H1 (cell line): ENCODE measurements at regions not wholly inside any gene's neighbourhood (a gene's known extent, or its start where the extent isn't known, plus 50 kb on each side); places are given as distances from the start of the nearest gene placed in this dataset.

Source experiments
- CTCF ChIA-PET: fragments of 300-600 bp; sonication (Branson Sonifier 250); formaldehyde crosslinking; loops from one replicate; lab custom pipeline; 2021; ENCODE audit not compliant: partially characterized antibody; lab: Charles Lee
- POLR2A ChIA-PET: fragments of 300-600 bp; sonication (Branson Sonifier 250); formaldehyde crosslinking; loops from one replicate; lab custom pipeline; 2021; ENCODE audit warnings: inconsistent platforms; ENCODE audit not compliant: partially characterized antibody; lab: Charles Lee
- DNase-seq, 2 experiments: peaks; one replicate each; pipeline versions ENCODE4 v3.0.0 to v3.0.0-alpha.2; 2010 to 2022; ENCODE audit warnings: low spot score in 2 of 2, low read depth in 1 of 2, mixed read lengths in 1 of 2
- FAIRE-seq: peaks from 2 replicates; lab custom pipeline; 2011; peaks lifted over from hg19 to GRCh38; lab: Jason Lieb, UNC
- H2AFZ ChIP-seq: 2 replicates; pipeline ENCODE4 v1.8.1; 2012; ENCODE audit warnings: low read length, inconsistent platforms
- H2AK5ac ChIP-seq: 2 replicates; pipeline ENCODE4 v1.6.1; 2013; ENCODE audit warnings: low read depth, low read length
- H2BK120ac ChIP-seq: replicated peaks from 2 replicates; pipeline ENCODE3; 2013; ENCODE audit warnings: low read depth, low read length, inconsistent platforms
- H2BK12ac ChIP-seq: 2 replicates; pipeline ENCODE4 v1.6.1; 2013; ENCODE audit warnings: low read depth, low read length
- H2BK15ac ChIP-seq: 2 replicates; pipeline ENCODE4 v1.6.1; 2013; ENCODE audit warnings: low read length
- H2BK20ac ChIP-seq: 2 replicates; pipeline ENCODE4 v1.6.1; 2013; ENCODE audit warnings: low read length
- H2BK5ac ChIP-seq: 2 replicates; pipeline ENCODE4 v1.6.1; 2013; ENCODE audit warnings: low read depth, low read length
- H3K14ac ChIP-seq: 2 replicates; pipeline ENCODE4 v1.6.1; 2013; ENCODE audit warnings: inconsistent platforms; ENCODE audit not compliant: insufficient read length
- H3K18ac ChIP-seq: 2 replicates; pipeline ENCODE4 v1.6.1; 2013; ENCODE audit warnings: low read length; ENCODE audit errors: extremely low read depth
- H3K23ac ChIP-seq: 2 replicates; pipeline ENCODE4 v1.6.1; 2013; ENCODE audit warnings: inconsistent platforms; ENCODE audit not compliant: insufficient read length
- H3K23me2 ChIP-seq: 2 replicates; pipeline ENCODE4 v1.6.1; 2013; ENCODE audit warnings: low read depth, low read length
- H3K27ac ChIP-seq: 2 replicates; pipeline ENCODE4 v1.6.1; 2011; ENCODE audit warnings: low read depth, low read length, inconsistent platforms
- H3K27me3 ChIP-seq, 4 experiments: replicated peaks in 1 of 4; 1 replicate in 1 of 4; 2 replicates in 3 of 4; pipeline versions ENCODE4 v1.6.1 to v1.8.1; 2011 to 2013; ENCODE audit warnings: low read length in 3 of 4, mild to moderate bottlenecking in 3 of 4, inconsistent platforms in 2 of 4, mixed read lengths in 2 of 4, moderate library complexity in 1 of 4; ENCODE audit not compliant: control insufficient read depth in 3 of 4, insufficient read depth in 3 of 4; ENCODE audit errors: extremely low read depth in 1 of 4
- H3K36me3 ChIP-seq, 4 experiments: 2 replicates each; pipeline versions ENCODE4 v1.6.1 to v1.8.1; 2011 to 2013; ENCODE audit warnings: mild to moderate bottlenecking in 4 of 4, low read length in 3 of 4, moderate library complexity in 2 of 4, control low read depth in 1 of 4, inconsistent platforms in 1 of 4; ENCODE audit not compliant: insufficient read depth in 4 of 4, control insufficient read depth in 2 of 4
- H3K4ac ChIP-seq: replicated peaks from 2 replicates; pipeline ENCODE3; 2013; ENCODE audit warnings: low read length, low read depth, mixed read lengths, inconsistent platforms; ENCODE audit not compliant: insufficient read length
- H3K4me1 ChIP-seq, 4 experiments: replicated peaks in 1 of 4; 1 replicate in 1 of 4; 2 replicates in 3 of 4; pipeline versions ENCODE4 v1.6.1 to v1.8.1; 2011 to 2013; ENCODE audit warnings: low read length in 3 of 4, inconsistent platforms in 2 of 4, mixed read lengths in 1 of 4; ENCODE audit not compliant: insufficient read depth in 4 of 4, control insufficient read depth in 3 of 4
- H3K4me2 ChIP-seq, 2 experiments: 2 replicates each; pipeline versions ENCODE4 v1.6.1 to v1.8.1; 2011 to 2013; ENCODE audit warnings: low read depth in 2 of 2, low read length in 2 of 2, control low read depth in 1 of 2, inconsistent platforms in 1 of 2, mild to moderate bottlenecking in 1 of 2; ENCODE audit not compliant: insufficient read depth in 1 of 2
- H3K4me3 ChIP-seq, 4 experiments: fragments of 200-600, 300-600 bp in 1 of 4; sonication (generic), shearing (Covaris generic), sonication (Bioruptor Twin) in 1 of 4; 2 replicates each; pipeline versions ENCODE4 v1.5.1 to v1.8.1; 2011 to 2016; ENCODE audit warnings: low read length in 4 of 4, low read depth in 3 of 4, control low read depth in 2 of 4, inconsistent platforms in 2 of 4, mild to moderate bottlenecking in 2 of 4, mixed read lengths in 1 of 4, moderate library complexity in 1 of 4; ENCODE audit not compliant: insufficient read depth in 2 of 4; ENCODE audit errors: extremely low read depth in 1 of 4
- H3K56ac ChIP-seq: replicated peaks from 2 replicates; pipeline ENCODE3; 2013; ENCODE audit warnings: low read depth, mild to moderate bottlenecking, mixed read lengths, low read length, inconsistent platforms; ENCODE audit not compliant: insufficient read length
- H3K79me1 ChIP-seq: 2 replicates; pipeline ENCODE4 v1.6.1; 2013; ENCODE audit warnings: low read depth, low read length, control low read depth
- H3K79me2 ChIP-seq, 2 experiments: 2 replicates each; pipeline versions ENCODE4 v1.6.1 to v1.8.1; 2012 to 2013; ENCODE audit warnings: low read length in 2 of 2, mild to moderate bottlenecking in 2 of 2, inconsistent platforms in 1 of 2; ENCODE audit not compliant: insufficient read depth in 2 of 2, control insufficient read depth in 1 of 2
- H3K9ac ChIP-seq, 4 experiments: replicated peaks in 1 of 4; 1 replicate in 1 of 4; 2 replicates in 3 of 4; pipeline versions ENCODE4 v1.6.1 to v1.8.1; 2011 to 2013; ENCODE audit warnings: low read depth in 3 of 4, low read length in 3 of 4, control low read depth in 2 of 4, mild to moderate bottlenecking in 2 of 4, moderate library complexity in 2 of 4, inconsistent platforms in 1 of 4; ENCODE audit errors: extremely low read depth in 1 of 4
- H3K9me3 ChIP-seq, 2 experiments: 2 replicates each; pipeline versions ENCODE4 v1.6.1 to v1.8.1; 2012 to 2013; ENCODE audit warnings: mild to moderate bottlenecking in 2 of 2, moderate library complexity in 2 of 2, control low read depth in 1 of 2, inconsistent platforms in 1 of 2, low read depth in 1 of 2, low read length in 1 of 2, mixed read lengths in 1 of 2; ENCODE audit not compliant: insufficient read depth in 2 of 2
- H4K20me1 ChIP-seq, 2 experiments: replicated peaks in 1 of 2; 2 replicates each; pipeline versions ENCODE3 to v1.8.1; 2011 to 2013; ENCODE audit warnings: inconsistent platforms in 2 of 2, low read length in 2 of 2, mild to moderate bottlenecking in 1 of 2; ENCODE audit not compliant: insufficient read depth in 2 of 2, control insufficient read depth in 1 of 2
- H4K5ac ChIP-seq: 2 replicates; pipeline ENCODE4 v1.6.1; 2013; ENCODE audit warnings: low read length, low read depth, mixed read lengths, inconsistent platforms; ENCODE audit not compliant: insufficient read length
- H4K8ac ChIP-seq: 2 replicates; pipeline ENCODE4 v1.8.0; 2013; ENCODE audit warnings: mild to moderate bottlenecking, moderate library complexity, low read length, inconsistent platforms; ENCODE audit not compliant: insufficient read depth; ENCODE audit errors: extremely low read depth
- H4K91ac ChIP-seq: replicated peaks from 2 replicates; pipeline ENCODE3; 2013; ENCODE audit warnings: low read length, mixed read lengths, inconsistent platforms; ENCODE audit not compliant: insufficient read length
- CHD1 ChIP-seq: IDR thresholded peaks from 2 replicates; pipeline ENCODE4 v1.6.1; 2012; ENCODE audit warnings: low read depth, low read length, improper control_type of control experiment
- EGR1 ChIP-seq: IDR thresholded peaks from 2 replicates; pipeline ENCODE4 v1.6.1; 2011; ENCODE audit warnings: low read depth, low read length, borderline replicate concordance
- KDM5A ChIP-seq: fragments of 200-600 bp; IDR thresholded peaks from 2 replicates; pipeline ENCODE4 v1.7.1; 2012; ENCODE audit warnings: mild to moderate bottlenecking, low read length, inconsistent platforms, mixed read lengths
- RFX5 ChIP-seq: IDR thresholded peaks from 2 replicates; pipeline ENCODE4 v1.6.1; 2011; ENCODE audit warnings: low read depth, low read length, improper control_type of control experiment, borderline replicate concordance
- SAP30 ChIP-seq: fragments of 300-600 bp; sonication (generic); IDR thresholded peaks from 2 replicates; pipeline ENCODE4 v1.7.1; 2012; ENCODE audit warnings: low read length, moderate library complexity, mild to moderate bottlenecking, inconsistent platforms; ENCODE audit not compliant: insufficient read depth, insufficient replicate concordance
- SIRT6 ChIP-seq: IDR thresholded peaks from one replicate; pipeline ENCODE4 v1.7.1; 2012; ENCODE audit warnings: low read length, inconsistent platforms
- SP2 ChIP-seq: IDR thresholded peaks from 2 replicates; pipeline ENCODE4 v1.6.1; 2012; ENCODE audit warnings: mild to moderate bottlenecking, low read length, inconsistent platforms
- WGBS, 2 experiments: shearing (Covaris generic) in 1 of 2; methylation state at CpG; one replicate each; pipeline versions ENCODE4 v1.1.6 to v1.1.7; 2013 to 2015; ENCODE audit warnings: low lambda C conversion rate in 2 of 2, mixed read lengths in 2 of 2, inconsistent platforms in 1 of 2, low coverage in 1 of 2, missing lambda C conversion rate in 1 of 2; ENCODE audit not compliant: insufficient replicate concordance in 2 of 2, insufficient coverage in 1 of 2, insufficient read length in 1 of 2; ENCODE audit errors: extremely low coverage in 1 of 2, missing lambda C conversion rate in 1 of 2; 5-methylcytosine and 5-hydroxymethylcytosine counted together
- TF ChIP-seq, protein P1 (sequence below), 3 experiments: IDR thresholded peaks; 1 replicate in 2 of 3; 2 replicates in 1 of 3; pipeline versions ENCODE4 v1.5.1 to v1.6.1; 2011; ENCODE audit warnings: low read length in 3 of 3, mild to moderate bottlenecking in 3 of 3, inconsistent platforms in 2 of 3, low read depth in 1 of 3, moderate library complexity in 1 of 3; ENCODE audit not compliant: insufficient read depth in 1 of 3; ENCODE audit errors: control extremely low read depth in 1 of 3

DNA sequence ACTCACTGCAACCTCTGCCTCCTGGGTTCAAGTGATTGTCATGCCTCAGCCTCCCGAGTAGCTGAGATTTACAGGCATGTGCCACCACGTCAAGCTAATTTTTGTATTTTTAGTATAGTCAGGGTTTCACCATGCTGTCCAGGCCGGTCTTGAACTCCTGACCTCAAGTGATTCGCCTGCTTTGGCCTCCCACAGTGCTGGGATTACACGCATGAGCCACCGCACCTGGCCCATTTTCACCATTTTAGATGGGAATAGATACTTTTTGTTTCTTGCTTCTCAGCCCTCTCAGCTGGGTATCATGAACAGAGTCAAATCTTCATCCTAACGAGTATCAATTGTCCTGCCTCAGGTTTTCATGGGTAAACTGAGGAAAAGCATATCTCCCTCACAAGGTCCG is 235.0 kb downstream of the CDC5L start:
- H2BK5ac ChIP-seq: no peak overlapping the region
- no peak overlapping the region for H2AFZ ChIP-seq
- H2BK12ac ChIP-seq: no peak overlapping the region; the same call in 1 of the 2 replicates
- H3K36me3 ChIP-seq: no peaks in the 10 kb centered on the region
- H3K4ac ChIP-seq: no peak overlapping the region
- H4K20me1 ChIP-seq: peaks cover 0 to 2% of the 10 kb centered on the region in 2 experiments
- no peak overlapping the region for H3K9ac ChIP-seq
- H2AK5ac ChIP-seq: no peak overlapping the region
- no peak overlapping the region for H2BK15ac ChIP-seq
- no peak overlapping the region for H3K18ac ChIP-seq
- H3K56ac ChIP-seq: no peak overlapping the region
- H3K79me2 ChIP-seq: no peaks in the 10 kb centered on the region
- H3K23ac ChIP-seq: no peak overlapping the region
- H3K14ac ChIP-seq: no peak overlapping the region
- CTCF ChIA-PET: interaction anchor here (0.9 to 2.2 kb wide), 4 partner anchors 8 to 1023 kb away, joined by 3 to 8 read pairs (median 5); no protein-coding TSS in a partner anchor
- H2BK20ac ChIP-seq: no peak overlapping the region
- no peak overlapping the region for H3K27ac ChIP-seq
- H3K23me2 ChIP-seq: peaks cover 5% of the 10 kb centered on the region
- H4K5ac ChIP-seq: no peak overlapping the region
- no peak for FAIRE-seq
- TF ChIP-seq KDM5A: no peak
- TF ChIP-seq SIRT6: no peak
- no peak for TF ChIP-seq SAP30
- TF ChIP-seq EGR1: no peak
- TF ChIP-seq SP2: no peak
- TF ChIP-seq, protein P1, sequence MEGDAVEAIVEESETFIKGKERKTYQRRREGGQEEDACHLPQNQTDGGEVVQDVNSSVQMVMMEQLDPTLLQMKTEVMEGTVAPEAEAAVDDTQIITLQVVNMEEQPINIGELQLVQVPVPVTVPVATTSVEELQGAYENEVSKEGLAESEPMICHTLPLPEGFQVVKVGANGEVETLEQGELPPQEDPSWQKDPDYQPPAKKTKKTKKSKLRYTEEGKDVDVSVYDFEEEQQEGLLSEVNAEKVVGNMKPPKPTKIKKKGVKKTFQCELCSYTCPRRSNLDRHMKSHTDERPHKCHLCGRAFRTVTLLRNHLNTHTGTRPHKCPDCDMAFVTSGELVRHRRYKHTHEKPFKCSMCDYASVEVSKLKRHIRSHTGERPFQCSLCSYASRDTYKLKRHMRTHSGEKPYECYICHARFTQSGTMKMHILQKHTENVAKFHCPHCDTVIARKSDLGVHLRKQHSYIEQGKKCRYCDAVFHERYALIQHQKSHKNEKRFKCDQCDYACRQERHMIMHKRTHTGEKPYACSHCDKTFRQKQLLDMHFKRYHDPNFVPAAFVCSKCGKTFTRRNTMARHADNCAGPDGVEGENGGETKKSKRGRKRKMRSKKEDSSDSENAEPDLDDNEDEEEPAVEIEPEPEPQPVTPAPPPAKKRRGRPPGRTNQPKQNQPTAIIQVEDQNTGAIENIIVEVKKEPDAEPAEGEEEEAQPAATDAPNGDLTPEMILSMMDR (IDR thresholded peaks at IDR 0.05; ENCODE audit: control extremely low read depth in 1 of 3, insufficient read depth in 1 of 3, low read depth in 1 of 3, low read length in 3 of 3): no peak
- TF ChIP-seq CHD1: no peak
- TF ChIP-seq RFX5: no peak
- no peak overlapping the region for H4K91ac ChIP-seq
- H3K4me3 ChIP-seq: no peak overlapping the region
- no peak overlapping the region for H2BK120ac ChIP-seq
- H3K27me3 ChIP-seq: peaks cover 0 to 6% (median 0%) of the 10 kb centered on the region in 4 experiments; a peak in 2 of 7 replicates
- H4K8ac ChIP-seq: no peak overlapping the region
- H3K4me1 ChIP-seq: peaks cover 8 to 34% (median 30%) of the 10 kb centered on the region in 4 experiments
- no peak overlapping the region for H3K4me2 ChIP-seq
- no peak for DNase-seq
- WGBS, 2 experiments: 97% methylated on average over 8 of the region's 8 CpGs; no CpG with 5 or more reads in 1 of the 2 experiments
- H3K79me1 ChIP-seq: no peaks in the 10 kb centered on the region
- H3K9me3 ChIP-seq: no peaks in the 10 kb centered on the region
- POLR2A ChIA-PET: no interaction called here
